ENCODE measurements at regions not wholly inside any gene's neighbourhood (a gene's known extent, or its start where the extent isn't known, plus 50 kb on each side); places are given as distances from the start of the nearest gene placed in this dataset.

- in situ Hi-C loops (cut with HindIII; ENCODE audit: low sequenced_read_pairs), result no loop called here
- no peak for TF ChIP-seq CTCF (IDR thresholded peaks at IDR 0.05; ENCODE audit: low read depth, low read length, missing control alignments)
- DNase-seq (ENCODE audit: low read depth), result no peak
- no peak overlapping the region for H3K4me3 ChIP-seq (ENCODE audit: low read depth, low read length)
Observed at GRCh38 chr14:87214558-87214957, 778.4 kb downstream of the GALC start.

GRCh38 chr14:87207756-87208155, 785.2 kb downstream of the GALC start:
- DNase-seq (ENCODE audit: low read depth), result no peak
- no peak overlapping the region for H3K4me3 ChIP-seq (ENCODE audit: low read depth, low read length)
- no peak for TF ChIP-seq CTCF (IDR thresholded peaks at IDR 0.05; ENCODE audit: low read depth, low read length, missing control alignments)
- in situ Hi-C loops (cut with HindIII; ENCODE audit: low sequenced_read_pairs), result no loop called here

- in situ Hi-C loops (cut with HindIII; ENCODE audit: low sequenced_read_pairs), result no loop called here
- H3K4me3 ChIP-seq (ENCODE audit: low read depth, low read length), result no peak overlapping the region
- no peak for TF ChIP-seq CTCF (IDR thresholded peaks at IDR 0.05; ENCODE audit: low read depth, low read length, missing control alignments)
- DNase-seq (ENCODE audit: low read depth), result no peak
Observed at GRCh38 chr14:87205811-87206210, 787.2 kb downstream of the GALC start.

GRCh38 chr14:87203346-87203745, 789.6 kb downstream of the GALC start:
- DNase-seq (ENCODE audit: low read depth), result no peak
- in situ Hi-C loops (cut with HindIII; ENCODE audit: low sequenced_read_pairs), result no loop called here
- H3K4me3 ChIP-seq (ENCODE audit: low read depth, low read length), result no peak overlapping the region
- no peak for TF ChIP-seq CTCF (IDR thresholded peaks at IDR 0.05; ENCODE audit: low read depth, low read length, missing control alignments)

GRCh38 chr14:87199381-87199780, 793.6 kb downstream of the GALC start:
- H3K4me3 ChIP-seq (ENCODE audit: low read depth, low read length), result no peak overlapping the region
- no peak for TF ChIP-seq CTCF (IDR thresholded peaks at IDR 0.05; ENCODE audit: low read depth, low read length, missing control alignments)
- DNase-seq (ENCODE audit: low read depth), result no peak
- in situ Hi-C loops (cut with HindIII; ENCODE audit: low sequenced_read_pairs), result no loop called here

GRCh38 chr14:87196436-87196835, 796.5 kb downstream of the GALC start:
- no peak for DNase-seq (ENCODE audit: low read depth)
- no peak overlapping the region for H3K4me3 ChIP-seq (ENCODE audit: low read depth, low read length)
- TF ChIP-seq CTCF (IDR thresholded peaks at IDR 0.05; ENCODE audit: low read depth, low read length, missing control alignments), result no peak
- in situ Hi-C loops (cut with HindIII; ENCODE audit: low sequenced_read_pairs), result no loop called here

GRCh38 chr14:87187786-87188185, 805.2 kb downstream of the GALC start:
- H3K4me3 ChIP-seq (ENCODE audit: low read depth, low read length), result no peak overlapping the region
- no peak for TF ChIP-seq CTCF (IDR thresholded peaks at IDR 0.05; ENCODE audit: low read depth, low read length, missing control alignments)
- DNase-seq (ENCODE audit: low read depth), result no peak
- in situ Hi-C loops (cut with HindIII; ENCODE audit: low sequenced_read_pairs), result no loop called here

All from astrocyte of the cerebellum (primary cell).